Fibroblast of skin of scalp (primary cell): ENCODE measurements at regions not wholly inside any gene's neighbourhood (a gene's known extent, or its start where the extent isn't known, plus 50 kb on each side); places are given as distances from the start of the nearest gene placed in this dataset.

Experiments used
- DNase-seq: peaks from one replicate; pipeline ENCODE4 v3.0.0-alpha.2; 2013

GRCh38 chr6:90993770-90994169 is 406.9 kb upstream of the MAP3K7 start:
- DNase-seq, result no peak

- DNase-seq, result no peak
Observed at GRCh38 chr6:90989763-90990162, 402.9 kb upstream of the MAP3K7 start.

- DNase-seq, result no peak
Observed at GRCh38 chr6:90984066-90984465, 397.2 kb upstream of the MAP3K7 start.

- DNase-seq, result no peak
Observed at GRCh38 chr6:90983462-90983861, 396.6 kb upstream of the MAP3K7 start.

GRCh38 chr6:90982581-90982980 is 395.7 kb upstream of the MAP3K7 start:
- no peak for DNase-seq

- no peak for DNase-seq
Observed at GRCh38 chr6:90982051-90982450, 395.2 kb upstream of the MAP3K7 start.

GRCh38 chr6:90978046-90978445 is 391.2 kb upstream of the MAP3K7 start:
- DNase-seq, result no peak

GRCh38 chr6:90977513-90977912 is 390.6 kb upstream of the MAP3K7 start:
- no peak for DNase-seq

GRCh38 chr6:90976341-90976740 is 389.5 kb upstream of the MAP3K7 start:
- DNase-seq, result no peak

- no peak for DNase-seq
Observed at GRCh38 chr6:90975741-90976140, 388.9 kb upstream of the MAP3K7 start.

GRCh38 chr6:90973188-90973587 is 386.3 kb upstream of the MAP3K7 start:
- no peak for DNase-seq

- DNase-seq, result no peak
Observed at GRCh38 chr6:90970672-90971071, 383.8 kb upstream of the MAP3K7 start.

- DNase-seq, result no peak
Observed at GRCh38 chr6:90967471-90967870, 380.6 kb upstream of the MAP3K7 start.

GRCh38 chr6:90960324-90960723 is 373.5 kb upstream of the MAP3K7 start:
- no peak for DNase-seq

GRCh38 chr6:90955246-90955645 is 368.4 kb upstream of the MAP3K7 start:
- no peak for DNase-seq

GRCh38 chr6:90953405-90954161 is 366.7 kb upstream of the MAP3K7 start:
- no peak for DNase-seq

- DNase-seq, result no peak
Observed at GRCh38 chr6:90952176-90952575, 365.3 kb upstream of the MAP3K7 start.

- DNase-seq, result no peak
Observed at GRCh38 chr6:90948540-90948939, 361.7 kb upstream of the MAP3K7 start.

- no peak for DNase-seq
Observed at GRCh38 chr6:90947184-90948064, 360.6 kb upstream of the MAP3K7 start.

GRCh38 chr6:90941885-90942284 is 355.0 kb upstream of the MAP3K7 start:
- DNase-seq, result no peak

- peak; percentile 52 for DNase-seq
Observed at GRCh38 chr6:90940812-90941481, 354.1 kb upstream of the MAP3K7 start.

GRCh38 chr6:90939906-90940305 is 353.0 kb upstream of the MAP3K7 start:
- no peak for DNase-seq

GRCh38 chr6:90938122-90938521 is 351.2 kb upstream of the MAP3K7 start:
- DNase-seq, result peak; percentile 8
